Natural killer cell (primary cell): ENCODE measurements at regions not wholly inside any gene's neighbourhood (a gene's known extent, or its start where the extent isn't known, plus 50 kb on each side); places are given as distances from the start of the nearest gene placed in this dataset.

Experiments
- ATAC-seq, 3 donors: fragments of 150-1000 bp in 2 of 3; fragments of 200-7000 bp in 1 of 3; cut with Tn5 transposase; 1 replicate in 1 of 3; 2 replicates in 2 of 3; pipeline ENCODE4 v1.10.0; 2021; ENCODE audit warnings: mild to moderate bottlenecking in 2 of 3, moderate library complexity in 2 of 3
- DNase-seq, 2 donors: peaks; one replicate each; pipeline versions ENCODE4 v3.0.0 to v3.0.0-alpha.2; 2013 to 2021; ENCODE audit warnings: mixed read lengths in 1 of 2
- H3K27ac ChIP-seq: one replicate; pipeline ENCODE4 v1.5.1; 2013; ENCODE audit warnings: mild to moderate bottlenecking, low read length
- H3K27me3 ChIP-seq: one replicate; pipeline ENCODE4 v1.6.1; 2013; ENCODE audit warnings: low read length; ENCODE audit not compliant: control insufficient read depth, insufficient read depth
- H3K36me3 ChIP-seq: one replicate; pipeline ENCODE4 v1.6.1; 2013; ENCODE audit warnings: low read length; ENCODE audit not compliant: control insufficient read depth, insufficient read depth
- H3K4me1 ChIP-seq: one replicate; pipeline ENCODE4 v1.6.1; 2013; ENCODE audit warnings: low read length; ENCODE audit not compliant: control insufficient read depth, insufficient read depth
- H3K4me3 ChIP-seq: one replicate; pipeline ENCODE4 v1.5.1; 2013; ENCODE audit warnings: low read length
- H3K9me3 ChIP-seq: one replicate; pipeline ENCODE4 v1.6.1; 2013; ENCODE audit warnings: low read length; ENCODE audit not compliant: control insufficient read depth, insufficient read depth
- H3K27ac Mint-ChIP-seq, 2 donors: one replicate each; pipeline ENCODE4 v1.8.0; 2022; ENCODE audit warnings: mild to moderate bottlenecking in 2 of 2, mixed read lengths in 2 of 2, moderate library complexity in 1 of 2
- H3K27me3 Mint-ChIP-seq, 2 donors: one replicate each; pipeline ENCODE4 v1.8.0; 2022; ENCODE audit warnings: low read depth in 2 of 2, mixed read lengths in 2 of 2
- H3K36me3 Mint-ChIP-seq: one replicate; pipeline ENCODE4 v1.8.0; 2022; ENCODE audit warnings: mixed read lengths
- H3K4me1 Mint-ChIP-seq, 2 donors: one replicate each; pipeline ENCODE4 v1.8.0; 2022; ENCODE audit warnings: mixed read lengths in 2 of 2
- H3K4me3 Mint-ChIP-seq: one replicate; pipeline ENCODE4 v1.8.0; 2022; ENCODE audit warnings: mild to moderate bottlenecking, moderate library complexity, mixed read lengths
- H3K9me3 Mint-ChIP-seq, 2 donors: one replicate each; pipeline ENCODE4 v1.8.0; 2022; ENCODE audit warnings: mixed read lengths in 2 of 2
- WGBS: methylation state at CpG from one replicate; pipeline ENCODE4 v1.1.7; 2013; ENCODE audit warnings: missing lambda C conversion rate; ENCODE audit not compliant: insufficient coverage; 5-methylcytosine and 5-hydroxymethylcytosine counted together
- intact Hi-C: fragments of 100-400 bp; cut with micrococcal nuclease; formaldehyde crosslinking; loops from one replicate; pipeline ENCODE4 v1.14.2; 2022
- TF ChIP-seq, protein P1 (sequence below): fragments of 200-600 bp; IDR thresholded peaks from one replicate; pipeline ENCODE4 v1.8.0; 2022; ENCODE audit warnings: antibody characterized with exemption

DNA sequence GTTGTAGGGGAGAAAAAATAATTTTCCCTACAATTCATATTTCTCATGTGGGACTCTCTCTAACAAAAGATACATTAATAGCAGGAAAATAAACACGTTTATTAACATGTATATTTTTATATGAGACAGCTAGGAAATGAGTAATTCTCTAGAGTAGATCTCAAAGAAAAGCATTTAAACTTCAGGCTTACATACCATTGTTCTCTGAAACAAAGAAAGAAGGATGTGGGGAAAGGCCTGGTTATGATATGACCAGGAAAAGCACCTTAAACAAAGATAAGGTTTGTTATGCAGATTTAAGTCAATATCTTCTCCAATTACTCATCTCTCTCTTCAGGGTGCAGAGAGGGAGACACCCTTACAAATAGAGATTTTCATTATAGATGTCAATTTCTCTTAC lies 131.3 kb downstream of the SLC7A11 start:
- intact Hi-C loops = no loop called here

DNA sequence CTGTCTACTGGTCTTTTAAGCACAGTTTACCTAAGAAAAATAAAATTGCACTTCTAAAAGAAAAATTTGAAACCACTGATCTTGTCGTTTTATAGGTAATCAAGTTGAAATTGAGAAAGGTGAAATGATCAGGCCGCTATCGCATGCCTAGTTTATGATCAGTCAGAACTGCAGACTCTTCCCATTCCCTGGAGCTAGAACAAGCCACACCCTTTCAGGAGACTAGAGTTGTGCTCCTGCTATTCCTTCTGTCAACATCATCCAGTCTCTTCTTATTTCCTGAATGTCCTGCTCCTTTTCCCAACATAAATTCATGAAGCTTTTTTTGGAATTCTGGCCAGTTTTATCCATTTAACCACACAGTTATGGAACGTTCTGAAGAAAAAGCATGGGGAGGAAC lies 135.1 kb downstream of the SLC7A11 start:
- intact Hi-C loops = no loop called here
- 93% methylated on average over 4 of the region's 4 CpGs for WGBS
- H3K27ac Mint-ChIP-seq = no peak overlapping the region
- peaks cover 2% of the 10 kb centered on the region in 2 donors for H3K9me3 Mint-ChIP-seq
- Histone ChIP-seq H3K9me3 (no peaks in the 10 kb centered on the region), H3K36me3 (no peaks in the 10 kb centered on the region), H3K4me1 (no peaks in the 10 kb centered on the region), H3K27me3 (no peaks in the 10 kb centered on the region), H3K27ac (no peak overlapping the region), H3K4me3 (no peak overlapping the region)
- no peaks in the 10 kb centered on the region for H3K36me3 Mint-ChIP-seq
- no peaks in the 10 kb centered on the region for H3K4me1 Mint-ChIP-seq
- TF ChIP-seq, protein P1, sequence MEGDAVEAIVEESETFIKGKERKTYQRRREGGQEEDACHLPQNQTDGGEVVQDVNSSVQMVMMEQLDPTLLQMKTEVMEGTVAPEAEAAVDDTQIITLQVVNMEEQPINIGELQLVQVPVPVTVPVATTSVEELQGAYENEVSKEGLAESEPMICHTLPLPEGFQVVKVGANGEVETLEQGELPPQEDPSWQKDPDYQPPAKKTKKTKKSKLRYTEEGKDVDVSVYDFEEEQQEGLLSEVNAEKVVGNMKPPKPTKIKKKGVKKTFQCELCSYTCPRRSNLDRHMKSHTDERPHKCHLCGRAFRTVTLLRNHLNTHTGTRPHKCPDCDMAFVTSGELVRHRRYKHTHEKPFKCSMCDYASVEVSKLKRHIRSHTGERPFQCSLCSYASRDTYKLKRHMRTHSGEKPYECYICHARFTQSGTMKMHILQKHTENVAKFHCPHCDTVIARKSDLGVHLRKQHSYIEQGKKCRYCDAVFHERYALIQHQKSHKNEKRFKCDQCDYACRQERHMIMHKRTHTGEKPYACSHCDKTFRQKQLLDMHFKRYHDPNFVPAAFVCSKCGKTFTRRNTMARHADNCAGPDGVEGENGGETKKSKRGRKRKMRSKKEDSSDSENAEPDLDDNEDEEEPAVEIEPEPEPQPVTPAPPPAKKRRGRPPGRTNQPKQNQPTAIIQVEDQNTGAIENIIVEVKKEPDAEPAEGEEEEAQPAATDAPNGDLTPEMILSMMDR = no peak
- no peak for DNase-seq
- no peaks in the 10 kb centered on the region for H3K27me3 Mint-ChIP-seq
- no peak for ATAC-seq
- H3K4me3 Mint-ChIP-seq = no peak overlapping the region

More for the DNA sequence above, 131.3 kb downstream of the SLC7A11 start:
- H3K36me3 ChIP-seq = no peaks in the 10 kb centered on the region
- TF ChIP-seq, protein P1 = no peak
- no peaks in the 10 kb centered on the region for H3K36me3 Mint-ChIP-seq
- H3K4me3 ChIP-seq = no peak overlapping the region
- no peak overlapping the region for H3K27ac ChIP-seq
- H3K9me3 ChIP-seq = no peaks in the 10 kb centered on the region
- H3K9me3 Mint-ChIP-seq = peaks cover 0 to 2% of the 10 kb centered on the region in 2 donors
- no peak overlapping the region for H3K27ac Mint-ChIP-seq
- ATAC-seq (no peak), DNase-seq (no peak)
- H3K4me1 Mint-ChIP-seq = no peaks in the 10 kb centered on the region
- no peaks in the 10 kb centered on the region for H3K27me3 Mint-ChIP-seq
- no peak overlapping the region for H3K4me3 Mint-ChIP-seq
- H3K27me3 ChIP-seq = no peaks in the 10 kb centered on the region
- H3K4me1 ChIP-seq = no peaks in the 10 kb centered on the region
- WGBS = no CpG with 5 or more reads among the region's 1 CpG

DNA sequence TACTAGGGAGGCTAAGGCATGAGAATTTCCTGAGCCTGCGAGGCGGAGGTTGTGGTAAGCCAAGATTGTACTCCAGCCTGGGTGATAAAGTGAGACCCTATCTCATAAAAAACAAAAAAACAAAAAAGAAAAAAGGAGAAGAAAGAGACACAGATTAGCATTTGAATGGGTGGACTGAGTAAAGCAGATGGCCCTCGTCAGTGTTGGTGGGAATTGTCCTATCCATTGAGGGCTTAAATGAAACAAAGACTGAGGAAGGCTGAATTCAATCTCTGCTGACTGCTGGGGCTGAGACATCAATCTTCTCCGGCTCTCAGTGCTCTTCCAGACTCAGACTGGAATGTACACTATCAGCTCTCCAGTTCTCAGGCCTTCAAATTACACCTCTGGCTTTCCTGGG lies 136.8 kb downstream of the SLC7A11 start:
- Histone ChIP-seq H3K9me3 (no peaks in the 10 kb centered on the region), H3K4me3 (no peak overlapping the region), H3K27ac (no peak overlapping the region), H3K27me3 (no peaks in the 10 kb centered on the region), H3K36me3 (no peaks in the 10 kb centered on the region), H3K4me1 (no peaks in the 10 kb centered on the region)
- TF ChIP-seq, protein P1 = no peak
- 89% methylated on average over 4 of the region's 4 CpGs for WGBS
- intact Hi-C loops = no loop called here
- DNase-seq (no peak), ATAC-seq (no peak)
- peaks cover 2% of the 10 kb centered on the region in 2 donors for H3K9me3 Mint-ChIP-seq
- no peaks in the 10 kb centered on the region for H3K27me3 Mint-ChIP-seq
- no peak overlapping the region for H3K27ac Mint-ChIP-seq
- H3K36me3 Mint-ChIP-seq = no peaks in the 10 kb centered on the region
- H3K4me3 Mint-ChIP-seq = no peak overlapping the region
- H3K4me1 Mint-ChIP-seq = no peaks in the 10 kb centered on the region

DNA sequence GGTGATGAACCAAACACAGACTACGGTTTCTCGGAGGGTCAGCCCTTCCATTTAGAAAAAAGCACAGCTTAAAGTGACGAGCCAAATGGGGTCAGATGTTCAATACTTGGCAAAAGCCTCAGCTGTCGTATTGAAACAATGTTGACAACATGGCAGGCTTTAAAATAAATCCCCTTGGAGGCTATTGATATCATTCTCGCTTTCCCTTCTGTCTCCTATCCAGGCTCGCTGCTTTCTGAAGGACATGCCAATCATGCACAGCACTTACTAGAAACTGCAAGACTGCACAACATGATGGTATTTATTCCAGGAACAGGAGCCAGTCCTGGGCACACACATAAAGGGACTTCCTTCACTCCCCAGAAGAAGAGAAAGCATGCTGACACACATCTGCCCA lies 137.9 kb downstream of the SLC7A11 start:
- H3K4me3 Mint-ChIP-seq = no peak overlapping the region
- TF ChIP-seq, protein P1 = no peak
- no peaks in the 10 kb centered on the region for H3K9me3 ChIP-seq
- peaks cover 2% of the 10 kb centered on the region in 2 donors for H3K9me3 Mint-ChIP-seq
- DNase-seq (no peak), ATAC-seq (no peak)
- no peak overlapping the region for H3K27ac ChIP-seq
- intact Hi-C loops = no loop called here
- no peaks in the 10 kb centered on the region for H3K4me1 ChIP-seq
- no peaks in the 10 kb centered on the region for H3K4me1 Mint-ChIP-seq
- no peaks in the 10 kb centered on the region for H3K27me3 ChIP-seq
- H3K36me3 Mint-ChIP-seq = no peaks in the 10 kb centered on the region
- H3K4me3 ChIP-seq = no peak overlapping the region
- H3K36me3 ChIP-seq = no peaks in the 10 kb centered on the region
- H3K27ac Mint-ChIP-seq = no peak overlapping the region
- H3K27me3 Mint-ChIP-seq = no peaks in the 10 kb centered on the region
- WGBS = 90% methylated on average over 6 of the region's 6 CpGs
